ENCODE measurements at regions not wholly inside any gene's neighbourhood (a gene's known extent, or its start where the extent isn't known, plus 50 kb on each side); places are given as distances from the start of the nearest gene placed in this dataset.

GRCh38 chr15:62732078-62732477, 310.5 kb upstream of the TPM1 start:
- H3K9me3 Mint-ChIP-seq (ENCODE audit: unreplicated experiment), result peaks cover 3% of the 10 kb centered on the region
- H3K4me1 Mint-ChIP-seq (ENCODE audit: low read depth, unreplicated experiment), result peaks cover 3% of the 10 kb centered on the region
- no peak overlapping the region for H3K27ac Mint-ChIP-seq (ENCODE audit: unreplicated experiment)
- H3K36me3 Mint-ChIP-seq (ENCODE audit: unreplicated experiment), result peaks cover 23% of the 10 kb centered on the region
- H3K27me3 Mint-ChIP-seq (ENCODE audit: unreplicated experiment), result no peaks in the 10 kb centered on the region
- no peak for DNase-seq
- TF ChIP-seq CTCF (IDR thresholded peaks at IDR 0.05; ENCODE audit: partially characterized antibody, unreplicated experiment), result no peak
- H3K4me3 Mint-ChIP-seq (ENCODE audit: unreplicated experiment), result no peak overlapping the region

GRCh38 chr15:62734706-62735105, 307.8 kb upstream of the TPM1 start:
- no peak for TF ChIP-seq CTCF (IDR thresholded peaks at IDR 0.05; ENCODE audit: partially characterized antibody, unreplicated experiment)
- H3K27me3 Mint-ChIP-seq (ENCODE audit: unreplicated experiment), result no peaks in the 10 kb centered on the region
- peaks cover 3% of the 10 kb centered on the region for H3K4me1 Mint-ChIP-seq (ENCODE audit: low read depth, unreplicated experiment)
- DNase-seq, result no peak
- no peak overlapping the region for H3K27ac Mint-ChIP-seq (ENCODE audit: unreplicated experiment)
- peaks cover 23% of the 10 kb centered on the region for H3K36me3 Mint-ChIP-seq (ENCODE audit: unreplicated experiment)
- no peak overlapping the region for H3K4me3 Mint-ChIP-seq (ENCODE audit: unreplicated experiment)
- H3K9me3 Mint-ChIP-seq (ENCODE audit: unreplicated experiment), result peaks cover 4% of the 10 kb centered on the region

GRCh38 chr15:62736756-62737155, 305.8 kb upstream of the TPM1 start:
- H3K9me3 Mint-ChIP-seq (ENCODE audit: unreplicated experiment), result peaks cover 2% of the 10 kb centered on the region
- H3K4me3 Mint-ChIP-seq (ENCODE audit: unreplicated experiment), result no peak overlapping the region
- no peak for TF ChIP-seq CTCF (IDR thresholded peaks at IDR 0.05; ENCODE audit: partially characterized antibody, unreplicated experiment)
- H3K27ac Mint-ChIP-seq (ENCODE audit: unreplicated experiment), result no peak overlapping the region
- peaks cover 8% of the 10 kb centered on the region for H3K36me3 Mint-ChIP-seq (ENCODE audit: unreplicated experiment)
- H3K27me3 Mint-ChIP-seq (ENCODE audit: unreplicated experiment), result peaks cover 2% of the 10 kb centered on the region
- DNase-seq, result no peak
- H3K4me1 Mint-ChIP-seq (ENCODE audit: low read depth, unreplicated experiment), result peaks cover 7% of the 10 kb centered on the region

DNA sequence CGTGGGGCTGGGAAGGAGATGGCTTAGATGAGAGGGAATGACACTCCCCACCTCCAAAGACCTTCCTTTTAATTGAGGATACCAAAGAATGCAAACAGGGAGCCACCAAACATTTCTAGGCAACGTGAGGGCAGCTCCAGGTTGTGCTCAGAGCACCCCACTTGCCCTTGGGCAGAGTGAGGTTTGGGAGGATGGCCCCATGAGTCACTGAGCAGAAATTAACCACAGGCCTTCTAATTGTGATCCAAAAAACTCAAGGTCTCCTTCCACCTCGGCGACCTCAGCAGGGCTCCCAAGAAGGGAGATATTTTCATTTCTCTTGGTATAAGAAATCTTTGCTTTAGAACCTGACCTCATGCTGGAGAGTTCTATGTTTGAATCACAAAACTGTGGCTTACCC, 305.0 kb upstream of the TPM1 start:
- H3K4me1 Mint-ChIP-seq (ENCODE audit: low read depth, unreplicated experiment), result peaks cover 14% of the 10 kb centered on the region
- TF ChIP-seq CTCF (IDR thresholded peaks at IDR 0.05; ENCODE audit: partially characterized antibody, unreplicated experiment), result no peak

DNA sequence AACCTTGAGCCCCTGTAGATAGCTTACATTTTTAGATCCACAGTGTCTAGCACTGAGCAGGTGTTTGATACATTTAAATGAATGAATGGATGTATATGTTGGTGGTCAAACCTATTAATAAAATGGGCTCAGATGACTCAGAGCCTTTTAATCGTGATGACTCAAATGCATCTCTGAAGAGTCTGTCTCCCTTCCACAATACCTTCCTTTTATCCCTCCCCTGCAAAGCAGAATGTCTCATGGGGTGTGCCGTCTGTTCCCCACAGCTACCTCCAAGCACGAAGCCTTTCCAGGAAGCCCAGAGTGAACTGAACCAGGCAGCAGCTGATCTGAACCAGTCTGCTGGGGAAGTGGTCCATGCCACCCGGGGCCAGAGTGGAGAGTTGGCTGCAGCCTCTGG, 303.5 kb upstream of the TPM1 start:
- Mint-ChIP-seq H3K27ac (ENCODE audit: unreplicated experiment) (no peak overlapping the region), H3K36me3 (ENCODE audit: unreplicated experiment) (no peaks in the 10 kb centered on the region), H3K4me1 (ENCODE audit: low read depth, unreplicated experiment) (peaks cover 18% of the 10 kb centered on the region), H3K27me3 (ENCODE audit: unreplicated experiment) (peaks cover 3% of the 10 kb centered on the region), H3K9me3 (ENCODE audit: unreplicated experiment) (peaks cover 2% of the 10 kb centered on the region), H3K4me3 (ENCODE audit: unreplicated experiment) (no peak overlapping the region)
- TF ChIP-seq CTCF (IDR thresholded peaks at IDR 0.05; ENCODE audit: partially characterized antibody, unreplicated experiment), result no peak
- DNase-seq, result no peak

More for the DNA sequence above, 305.0 kb upstream of the TPM1 start:
- H3K27ac Mint-ChIP-seq (ENCODE audit: unreplicated experiment), result no peak overlapping the region
- no peak for DNase-seq
- H3K36me3 Mint-ChIP-seq (ENCODE audit: unreplicated experiment), result peaks cover 2% of the 10 kb centered on the region
- no peak overlapping the region for H3K4me3 Mint-ChIP-seq (ENCODE audit: unreplicated experiment)
- H3K27me3 Mint-ChIP-seq (ENCODE audit: unreplicated experiment), result peaks cover 2% of the 10 kb centered on the region
- H3K9me3 Mint-ChIP-seq (ENCODE audit: unreplicated experiment), result peaks cover 2% of the 10 kb centered on the region

Measured in glutamatergic neuron (in vitro differentiated cells).